Head of caudate nucleus (tissue), 42 donors: ENCODE measurements at regions not wholly inside any gene's neighbourhood (a gene's known extent, or its start where the extent isn't known, plus 50 kb on each side); places are given as distances from the start of the nearest gene placed in this dataset.
"Not testable (repeated sequence)": the region's sequence is repeated elsewhere in the genome, so short reads cannot be mapped to it uniquely, and the experiment has no call there.

Experiments
- DNase-seq, 42 donors: peaks; one replicate each; pipeline versions ENCODE4 v3.0.0 to v3.0.0-alpha.2; 2020 to 2021; ENCODE audit warnings: mixed read lengths in 7 of 42
- intact Hi-C: fragments of 100-400 bp; cut with DNase I; formaldehyde crosslinking; loops from one replicate; pipeline ENCODE4 v1.15.0; 2022

DNA sequence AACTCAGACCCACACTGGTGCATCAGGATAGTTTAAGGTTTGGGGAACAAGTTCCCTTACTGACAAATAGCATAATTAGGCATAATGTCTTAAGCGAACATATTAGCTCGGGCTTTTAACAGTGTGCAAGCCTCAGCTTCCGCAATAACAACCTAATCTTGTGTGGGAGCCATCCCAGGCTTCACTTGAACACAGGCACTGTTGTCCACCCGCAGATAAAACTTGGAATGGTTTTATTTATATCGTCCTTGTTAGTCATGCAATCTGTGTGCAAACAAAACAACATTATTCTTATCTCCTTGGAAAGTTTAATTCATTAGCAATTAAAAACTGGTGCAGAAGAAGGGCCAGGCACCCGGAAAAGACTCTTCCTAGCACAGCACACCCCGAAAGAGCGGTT, 107.4 kb downstream of the LMO4 start:
- DNase-seq, intact Hi-C loops: not testable (repeated sequence)

DNA sequence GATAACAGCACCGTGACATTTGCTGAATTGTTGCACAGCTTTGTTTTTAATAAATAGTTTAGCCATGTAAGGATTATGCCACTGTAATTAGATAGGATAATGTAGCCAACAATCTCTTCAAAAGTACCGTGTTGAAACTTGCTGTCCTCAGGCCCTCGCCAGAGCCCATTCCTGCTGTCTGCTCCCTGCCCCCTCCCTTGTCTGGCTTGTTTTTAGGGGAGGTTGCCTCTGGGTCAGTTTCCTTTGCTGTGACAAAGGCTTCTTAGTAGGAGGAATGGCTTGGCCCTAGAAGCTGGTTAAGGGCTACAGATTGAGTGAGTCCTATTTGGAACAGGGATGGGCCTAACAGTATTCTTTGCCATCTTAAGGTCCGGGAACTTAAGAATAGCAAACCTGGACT, 107.9 kb downstream of the LMO4 start:
- intact Hi-C loops: no loop called here
- peak in 6 of 42 donors; percentile 5 to 21 (median 12) for DNase-seq

DNA sequence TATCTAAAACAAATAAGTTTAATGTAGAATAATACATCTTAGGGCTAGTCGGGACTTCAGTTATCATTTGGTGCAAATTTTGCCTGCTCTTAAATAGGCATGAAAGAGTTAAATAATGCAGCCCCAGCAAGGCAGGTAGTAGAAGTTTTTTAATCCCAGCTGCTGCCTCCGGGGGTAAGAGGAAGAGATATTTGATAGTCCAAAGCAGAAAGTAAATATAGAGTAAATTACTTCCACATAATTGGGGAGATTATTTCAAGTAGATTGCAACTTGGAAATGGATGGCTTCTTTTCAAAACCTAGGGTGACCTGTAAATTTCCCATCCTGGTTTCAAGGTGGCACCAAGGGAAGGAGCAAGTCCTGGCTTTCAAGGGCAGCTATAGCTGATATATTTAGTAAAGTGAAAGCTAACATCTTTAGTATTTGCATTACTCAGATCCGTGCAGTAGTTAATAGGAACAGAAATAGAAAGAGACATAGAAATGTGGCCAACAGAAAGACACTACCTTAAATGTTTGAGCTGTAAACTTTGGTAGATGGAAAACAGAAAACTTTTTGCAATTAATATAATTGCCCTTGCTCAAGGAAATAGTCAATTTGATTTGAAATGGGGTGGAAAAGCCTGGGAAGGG, 109.1 kb downstream of the LMO4 start:
- no peak for DNase-seq
- intact Hi-C loops: no loop called here

DNA sequence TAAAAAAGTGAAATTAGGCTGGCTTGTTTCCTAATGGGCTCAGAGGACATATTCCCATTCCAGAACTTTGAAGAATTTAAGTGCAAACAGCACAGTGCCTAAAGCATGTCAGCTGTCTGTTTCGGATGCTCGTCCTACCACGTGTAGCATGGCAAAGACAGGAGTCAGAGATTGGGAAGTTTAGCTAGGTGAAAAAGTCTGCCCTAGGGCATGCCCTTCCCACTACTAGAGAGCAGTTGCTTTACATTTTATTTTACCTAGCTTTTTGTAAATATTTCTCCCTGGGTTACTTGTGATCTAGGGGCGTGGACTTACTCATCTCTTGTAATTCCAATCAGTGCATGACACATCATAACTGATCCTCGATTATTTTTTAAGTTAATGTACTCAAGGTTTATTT, 111.1 kb downstream of the LMO4 start:
- DNase-seq: no peak
- intact Hi-C loops: no loop called here

DNA sequence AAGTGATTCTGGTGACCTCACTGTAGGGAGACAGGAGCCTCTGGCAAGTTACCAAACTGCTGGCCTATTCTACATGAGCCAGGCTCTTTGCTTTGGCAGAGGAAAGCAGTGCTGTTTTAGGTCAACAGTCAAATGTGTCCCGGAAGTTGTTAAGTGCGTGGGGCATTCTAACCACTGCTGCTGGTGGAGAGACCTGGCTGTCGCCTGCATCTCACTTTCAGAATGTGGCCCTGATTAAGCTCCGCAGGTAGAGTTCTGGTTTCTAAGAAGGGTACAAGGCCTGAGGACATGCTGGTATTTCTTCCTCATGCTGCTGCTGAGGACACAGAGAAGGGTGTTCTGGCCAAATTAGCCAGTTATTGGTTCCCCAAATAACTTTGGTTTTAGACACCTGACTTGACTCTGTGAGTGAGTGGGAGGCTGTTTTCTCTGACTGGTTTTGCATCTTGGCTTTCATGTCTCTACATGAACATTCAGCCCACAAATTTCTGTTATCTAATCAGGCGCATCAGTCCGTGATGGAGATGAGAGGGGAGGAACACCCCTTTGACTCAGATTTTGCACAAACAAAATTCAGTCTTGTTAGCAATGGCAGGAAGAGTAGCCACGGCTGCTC, 120.8 kb downstream of the LMO4 start:
- no peak for DNase-seq
- intact Hi-C loops: no loop called here

DNA sequence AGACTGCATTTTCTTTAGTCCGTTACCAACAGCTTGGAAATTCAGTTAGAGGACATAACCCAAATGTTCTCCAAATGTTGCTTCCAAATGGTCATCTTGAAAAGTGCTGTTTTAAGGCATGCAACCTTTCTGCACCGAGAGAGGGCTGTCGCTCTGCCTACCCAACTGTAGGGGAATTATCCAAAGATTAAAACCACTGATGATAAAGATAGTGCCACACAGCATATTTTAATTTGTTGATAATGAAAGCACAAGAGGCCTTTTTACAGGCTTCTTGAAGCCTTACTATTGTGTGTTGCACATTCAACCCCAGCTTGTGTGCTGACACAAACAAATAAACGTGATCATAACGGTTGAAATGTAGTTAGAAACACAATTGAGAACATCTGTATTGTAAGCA, 121.5 kb downstream of the LMO4 start:
- no peak for DNase-seq
- intact Hi-C loops: no loop called here

DNA sequence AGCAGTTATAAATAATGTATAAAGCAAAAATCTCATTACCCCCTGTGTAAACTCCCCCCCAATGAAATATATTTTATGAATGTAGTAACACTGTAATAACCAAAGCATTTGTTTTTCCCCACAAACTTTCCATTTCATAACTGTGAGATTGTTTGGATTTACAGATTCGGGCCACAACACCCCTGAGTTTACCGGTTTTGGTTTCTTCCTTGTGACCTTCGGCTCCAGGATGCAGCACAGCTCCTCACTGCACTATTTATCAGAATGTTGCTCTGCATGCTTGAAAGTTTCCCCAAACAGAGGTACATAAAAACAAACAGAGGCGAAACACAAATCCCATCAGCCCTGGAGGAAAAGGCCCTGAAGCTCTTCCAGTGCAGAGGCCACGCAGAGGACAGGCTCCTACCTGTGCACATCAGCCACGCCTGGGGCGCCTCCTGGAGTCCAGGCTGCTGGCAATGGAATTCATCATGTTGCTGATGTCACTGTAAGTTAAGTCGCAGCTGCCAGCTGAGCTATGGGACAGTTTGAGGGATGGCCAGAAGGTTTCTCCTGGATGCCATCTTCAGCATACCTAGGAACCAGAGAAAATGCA, 122.0 kb downstream of the LMO4 start:
- intact Hi-C loops: no loop called here
- no peak for DNase-seq

DNA sequence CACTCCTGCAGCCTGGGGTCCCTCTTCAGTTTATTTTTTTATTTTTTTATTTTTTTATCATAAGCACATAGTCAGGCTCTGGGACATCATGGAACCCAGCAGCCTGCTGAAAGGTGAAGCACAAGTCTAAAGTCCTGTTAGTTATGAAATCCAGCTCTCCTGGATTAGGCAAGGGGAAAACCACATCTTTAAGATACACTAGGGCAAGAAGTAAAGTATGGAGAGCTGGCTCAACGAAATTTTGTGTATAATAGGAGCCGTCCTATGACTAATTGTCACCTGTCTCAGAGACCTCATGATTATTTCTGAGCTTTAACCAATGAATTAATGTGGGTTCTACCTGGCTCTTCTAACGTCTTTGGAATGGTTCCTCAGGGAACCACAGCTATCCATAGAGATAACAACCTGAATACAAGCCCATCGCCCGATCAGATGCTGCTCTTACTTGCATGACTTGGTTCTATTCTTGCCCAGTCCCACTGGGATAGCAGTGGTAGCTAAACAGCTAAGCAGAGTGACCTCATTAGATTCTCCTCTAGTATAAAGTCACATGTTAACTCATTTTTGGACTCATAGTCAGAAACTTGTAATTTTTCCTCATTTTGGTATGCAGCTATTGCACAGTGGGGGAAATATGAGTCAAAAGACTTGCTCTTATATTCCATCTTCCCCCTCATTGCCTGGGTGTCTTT, 122.7 kb downstream of the LMO4 start:
- intact Hi-C loops: no loop called here
- DNase-seq: no peak

DNA sequence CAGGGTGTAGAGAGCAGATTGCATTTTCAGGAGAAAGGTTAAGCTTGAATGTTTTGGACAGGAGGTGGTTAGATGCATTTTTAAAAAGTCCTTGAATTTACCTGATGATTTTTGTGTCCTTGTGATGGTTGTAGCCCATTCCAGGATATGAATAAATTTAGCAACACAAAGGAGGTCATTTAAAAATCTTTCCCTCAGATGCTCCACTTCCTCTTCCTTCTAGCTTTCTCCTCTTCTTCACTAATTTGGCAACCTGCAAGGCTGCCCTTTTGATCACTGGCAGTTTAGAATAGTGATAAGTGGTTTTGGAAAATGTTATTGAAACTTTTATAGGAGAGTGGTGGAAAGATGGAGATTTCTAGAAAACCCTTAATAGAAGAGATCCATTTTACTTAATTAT, 124.0 kb downstream of the LMO4 start:
- DNase-seq: no peak

DNA sequence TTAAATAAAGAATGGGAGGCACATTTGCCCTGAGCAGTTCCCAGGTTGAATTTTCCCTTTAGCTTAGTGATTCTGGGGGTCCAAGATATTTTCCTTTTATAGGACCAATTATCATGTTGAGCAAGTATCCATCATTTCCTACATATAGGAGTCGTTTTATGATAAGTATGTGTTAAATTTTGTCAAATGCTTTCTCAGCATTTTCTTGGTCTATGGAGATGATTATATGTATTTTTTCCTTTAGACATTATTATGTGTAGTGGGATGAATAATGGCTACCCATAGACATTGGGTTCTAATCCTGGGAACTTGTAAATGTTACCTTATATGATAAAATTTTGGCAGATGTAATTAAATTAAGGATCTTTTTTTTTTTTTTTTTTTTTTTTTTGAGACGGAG, 128.7 kb downstream of the LMO4 start:
- DNase-seq: no peak
- intact Hi-C loops: no loop called here

More for the DNA sequence above, 124.0 kb downstream of the LMO4 start:
- intact Hi-C loops: no loop called here

DNA sequence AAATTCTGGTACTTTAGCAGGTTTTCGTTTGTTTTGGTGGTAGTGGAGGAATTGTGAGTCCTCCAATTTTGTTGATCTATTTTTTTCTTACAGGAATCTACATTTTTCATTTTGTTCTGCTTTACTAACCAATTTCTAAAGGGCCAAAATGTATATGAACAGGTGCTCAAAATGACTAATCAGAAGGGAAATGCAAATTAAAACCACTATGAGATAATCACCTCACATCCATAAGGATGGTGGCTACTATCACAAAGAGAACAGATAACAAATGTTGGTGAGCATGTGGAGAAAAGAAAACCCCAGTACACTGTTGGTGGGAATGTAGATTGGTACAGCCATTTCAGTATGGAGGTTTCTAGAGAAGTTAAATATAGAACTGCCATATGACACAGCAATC, 134.2 kb downstream of the LMO4 start:
- no peak for DNase-seq
- intact Hi-C loops: no loop called here

DNA sequence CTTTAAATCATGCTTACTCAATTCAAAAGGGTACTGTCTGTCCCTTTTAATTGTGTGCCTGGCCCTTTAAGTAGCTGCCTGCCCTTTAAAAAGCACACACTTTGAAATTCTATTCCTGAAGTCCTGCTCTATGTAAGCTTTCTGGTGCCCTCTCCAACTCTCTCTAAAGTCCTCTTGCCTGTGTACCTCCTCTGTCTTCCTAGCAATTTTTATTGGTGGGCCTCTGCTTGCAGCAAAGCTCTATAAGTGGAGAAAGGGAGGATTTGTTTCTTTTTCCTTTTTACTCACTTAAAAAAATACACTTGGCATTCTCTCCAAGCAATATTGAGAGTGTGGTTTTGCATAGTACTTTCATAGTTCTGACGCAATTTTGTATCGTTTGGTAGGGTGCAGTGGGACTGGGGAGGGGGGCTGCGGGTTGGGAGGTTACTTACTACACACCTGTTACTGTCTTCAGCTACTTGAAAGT, 135.4 kb downstream of the LMO4 start:
- DNase-seq: no peak
- intact Hi-C loops: no loop called here

DNA sequence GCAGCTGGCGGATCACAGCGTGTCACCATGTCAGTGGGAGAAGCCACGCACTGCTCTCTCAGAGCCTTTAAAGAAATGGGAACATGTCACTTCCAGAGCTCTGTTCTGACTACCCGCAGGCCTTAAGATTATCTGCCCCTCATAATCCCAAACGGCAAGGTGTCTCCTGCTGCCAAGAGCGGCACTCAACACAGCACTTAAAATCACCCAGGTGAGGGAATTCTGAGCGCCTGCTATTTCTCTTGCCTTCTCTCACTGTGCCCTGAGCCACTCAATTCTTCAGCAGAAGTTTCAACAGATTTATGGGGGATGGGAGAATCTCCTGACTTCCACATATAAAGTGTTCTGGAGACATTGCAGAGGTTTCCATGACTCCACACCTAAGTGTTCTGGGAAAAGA, 137.9 kb downstream of the LMO4 start:
- DNase-seq: no peak
- intact Hi-C loops: no loop called here

DNA sequence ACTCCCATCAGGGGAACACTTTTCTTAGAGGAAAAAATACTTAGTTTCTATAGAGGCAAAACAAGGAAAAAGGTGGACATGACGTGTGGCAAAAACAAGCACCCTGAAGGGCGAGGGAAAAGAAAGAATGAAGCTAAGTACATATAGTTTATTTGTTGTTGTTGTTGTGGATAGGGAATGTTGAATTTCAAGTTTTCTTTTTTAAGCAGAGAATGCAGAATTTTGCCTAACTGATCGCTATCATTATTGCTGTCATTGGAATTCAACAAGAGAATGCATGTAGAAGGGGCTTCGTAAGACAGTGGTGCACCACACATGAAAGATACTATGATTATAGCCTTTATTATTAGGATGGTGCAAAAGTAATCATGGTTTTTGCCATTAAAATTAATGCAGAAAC, 144.0 kb downstream of the LMO4 start:
- intact Hi-C loops: no loop called here
- no peak for DNase-seq

DNA sequence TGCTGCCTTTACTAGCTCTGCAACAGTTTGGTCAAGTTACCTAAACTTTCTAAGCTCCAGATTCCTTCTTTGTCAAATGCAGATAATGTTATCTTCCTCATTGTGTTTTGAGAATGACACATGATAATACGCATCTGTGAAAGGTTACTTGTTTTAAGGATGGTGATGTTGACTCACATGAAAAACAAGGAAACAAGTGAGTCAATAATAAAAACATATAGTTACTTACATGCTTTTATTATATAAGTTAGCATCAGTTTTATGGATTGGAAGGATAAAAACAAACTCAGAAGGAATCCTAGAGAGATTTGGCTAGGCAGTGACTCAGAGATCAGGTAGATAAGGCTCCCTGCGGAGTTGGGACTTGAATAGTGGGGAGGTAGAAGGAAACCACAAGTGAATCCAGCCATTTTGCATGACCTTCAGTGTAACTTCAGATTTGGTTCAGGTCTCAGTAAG, 144.6 kb downstream of the LMO4 start:
- intact Hi-C loops: no loop called here
- no peak for DNase-seq

DNA sequence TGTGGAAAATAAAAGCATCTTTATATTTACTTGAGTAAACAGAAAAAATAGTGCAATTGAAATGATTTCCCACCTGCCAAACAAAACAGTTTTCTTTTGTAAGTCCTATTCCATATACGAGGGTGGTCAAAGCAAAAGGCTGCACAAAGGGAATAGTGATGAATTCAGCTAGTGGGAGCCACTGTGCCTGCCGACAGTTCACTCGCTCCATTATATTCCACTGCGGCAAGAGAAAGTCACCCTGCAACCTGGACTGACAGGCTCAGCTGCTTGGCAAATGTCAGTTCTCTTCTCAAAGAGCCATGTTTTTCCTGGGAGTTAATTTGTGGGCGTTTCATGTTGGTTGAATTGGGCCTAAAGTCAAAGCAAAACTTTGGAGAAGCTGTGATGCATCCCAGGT, 145.4 kb downstream of the LMO4 start:
- peak in 30 of 42 donors; percentile 4 to 63 (median 29) for DNase-seq
- intact Hi-C loops: no loop called here

DNA sequence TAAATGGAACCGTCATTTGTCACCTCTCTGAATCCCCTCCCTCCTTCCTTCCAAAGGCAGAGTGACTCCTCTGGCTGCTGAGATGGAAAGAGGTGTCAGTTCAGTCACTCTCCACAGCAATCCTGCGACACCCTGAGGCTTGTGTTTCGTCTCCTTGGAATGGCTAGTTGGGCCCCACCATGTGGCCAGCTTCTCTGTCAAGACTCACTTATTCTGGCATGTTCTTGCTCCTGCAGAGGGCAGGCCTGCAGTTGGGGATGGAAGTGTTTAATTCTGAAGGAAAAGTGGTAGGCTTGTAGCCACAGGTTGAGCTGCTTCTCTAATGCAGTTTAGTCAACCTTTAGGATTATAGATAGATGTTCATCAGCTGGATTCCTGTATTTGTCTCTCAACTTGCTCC, 149.6 kb downstream of the LMO4 start:
- DNase-seq: peak in 26 of 42 donors; percentile 3 to 51 (median 22)
- intact Hi-C loops: no loop called here

DNA sequence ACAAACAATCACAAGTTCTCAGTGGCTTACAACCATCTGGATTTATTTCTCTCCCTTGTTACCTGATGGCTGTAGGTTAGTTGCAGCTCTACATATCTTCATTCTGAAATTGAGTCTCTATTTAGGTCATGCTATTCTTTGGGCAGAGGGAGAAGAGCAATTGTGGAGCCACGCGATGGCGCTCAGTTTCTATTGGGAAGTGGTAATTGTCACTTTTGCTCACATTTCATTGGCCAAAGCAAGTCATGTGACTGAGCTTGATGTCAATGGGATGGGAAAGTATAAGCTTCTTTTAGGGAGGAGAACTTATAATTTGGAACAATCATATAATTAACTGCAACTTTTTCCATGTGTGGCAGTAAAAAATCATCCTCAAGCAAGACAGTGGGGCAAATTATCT, 166.5 kb downstream of the LMO4 start:
- DNase-seq: no peak
- intact Hi-C loops: no loop called here

DNA sequence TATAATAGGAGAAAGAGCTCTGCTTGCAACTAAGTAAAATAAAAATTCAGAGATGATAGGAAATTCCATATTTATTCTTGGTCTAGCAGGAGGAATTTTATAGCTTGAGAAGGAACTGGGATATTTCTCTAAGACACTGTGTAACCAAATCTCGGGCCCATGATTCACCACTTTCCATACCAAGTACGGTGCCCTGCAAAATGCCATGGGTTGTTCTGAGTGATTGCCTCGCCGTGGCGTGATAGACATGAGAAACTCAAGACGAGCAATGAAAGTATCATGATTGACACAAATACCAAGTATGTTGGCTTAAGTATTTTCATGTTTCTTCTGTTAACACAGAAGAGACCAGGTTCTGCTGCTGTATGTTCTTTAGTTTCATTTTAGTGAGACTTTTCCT, 167.2 kb downstream of the LMO4 start:
- intact Hi-C loops: no loop called here
- no peak for DNase-seq
